ENCODE measurements at regions not wholly inside any gene's neighbourhood (a gene's known extent, or its start where the extent isn't known, plus 50 kb on each side); places are given as distances from the start of the nearest gene placed in this dataset.

DNA sequence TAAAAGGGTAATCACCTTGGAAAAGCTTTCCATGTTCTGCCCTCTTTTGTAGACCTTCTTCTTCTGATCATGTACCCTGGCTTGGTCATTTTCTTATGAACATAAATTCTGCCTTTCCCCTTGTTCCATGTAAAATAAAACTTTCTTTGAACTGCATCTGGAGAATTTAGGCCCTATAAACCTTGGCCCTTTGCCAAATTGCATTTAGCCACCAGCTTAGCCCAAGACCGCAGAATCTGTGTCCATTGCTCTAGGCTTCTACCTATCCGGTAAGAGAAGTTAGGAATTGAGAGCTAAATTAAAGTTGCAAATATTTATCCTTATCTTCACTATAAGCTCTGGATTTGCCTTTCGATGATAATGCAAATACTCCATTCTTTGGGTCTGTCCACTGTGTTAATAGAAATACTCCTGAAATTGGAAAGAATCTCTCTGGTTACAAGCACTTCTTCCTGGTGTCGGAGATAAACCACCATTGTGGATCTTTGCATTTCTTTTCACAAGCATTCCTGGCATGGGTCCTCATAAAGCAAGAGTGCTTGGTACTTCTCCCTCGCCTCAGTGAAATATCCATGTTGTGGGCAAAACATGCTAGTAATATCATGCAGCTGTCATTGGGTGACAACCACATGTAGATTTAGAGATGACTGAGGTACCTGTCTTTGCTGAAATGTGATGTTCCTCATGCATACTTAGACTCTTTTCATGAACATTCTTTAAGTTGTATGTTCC is 698.0 kb upstream of the WWC1 start:
- in situ Hi-C loops (cut with MboI; ENCODE audit: low sequenced_read_pairs): no loop called here

DNA sequence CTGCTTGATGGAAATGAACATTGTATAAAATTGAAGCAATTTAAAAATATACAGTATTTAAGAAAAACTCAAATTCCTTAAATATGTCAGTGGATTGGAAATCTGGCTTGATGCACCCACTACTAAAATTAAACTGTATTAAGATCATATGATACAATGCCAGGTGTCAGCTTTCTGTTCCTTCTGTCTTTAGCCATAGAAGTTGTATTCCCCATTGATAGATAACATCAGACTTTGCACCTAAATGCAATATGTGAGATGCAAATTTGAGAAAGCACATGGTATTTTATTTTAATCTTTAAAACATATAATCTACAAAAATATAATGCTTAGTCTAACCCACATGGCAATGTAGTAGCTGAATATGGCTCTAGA is 697.4 kb upstream of the WWC1 start:
- in situ Hi-C loops (cut with MboI; ENCODE audit: low sequenced_read_pairs): no loop called here

DNA sequence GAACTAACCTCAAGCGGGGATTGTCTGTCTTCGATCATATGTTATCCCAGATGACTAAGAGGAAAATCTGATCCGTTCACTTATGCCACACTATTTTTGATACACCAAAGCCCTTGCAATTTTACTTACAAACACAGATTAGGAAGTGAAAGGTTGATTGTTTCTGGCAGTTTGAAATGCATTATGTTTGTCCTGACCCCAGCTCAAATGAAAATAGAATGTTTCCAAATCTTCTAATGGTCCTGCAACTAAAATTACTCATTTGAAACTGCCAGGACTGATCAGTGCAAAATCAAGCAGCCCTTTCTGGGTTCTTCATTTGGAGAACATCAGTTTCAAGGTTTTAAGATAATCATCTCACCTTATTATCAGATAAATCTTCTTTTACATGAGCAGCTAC is 696.7 kb upstream of the WWC1 start:
- in situ Hi-C loops (cut with MboI; ENCODE audit: low sequenced_read_pairs): no loop called here

DNA sequence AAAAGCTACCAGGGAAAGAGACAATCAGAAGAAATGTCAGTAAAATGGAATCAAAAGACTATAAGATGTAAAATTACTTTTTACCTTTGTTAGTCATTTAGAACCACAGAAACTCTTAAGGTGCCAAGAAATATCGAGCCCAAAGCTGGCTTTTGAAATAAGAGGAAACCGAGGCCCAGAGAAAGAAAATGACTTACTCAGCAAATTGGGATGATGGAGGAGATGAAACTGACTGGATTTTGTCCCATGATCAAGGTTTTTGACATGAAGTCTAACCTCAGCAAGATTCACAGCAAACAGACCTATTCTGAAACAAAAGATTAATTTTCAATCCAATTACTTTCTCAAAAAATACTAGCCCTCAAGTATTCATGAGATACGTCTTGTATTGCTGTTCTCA is 696.2 kb upstream of the WWC1 start:
- in situ Hi-C loops (cut with MboI; ENCODE audit: low sequenced_read_pairs): no loop called here

DNA sequence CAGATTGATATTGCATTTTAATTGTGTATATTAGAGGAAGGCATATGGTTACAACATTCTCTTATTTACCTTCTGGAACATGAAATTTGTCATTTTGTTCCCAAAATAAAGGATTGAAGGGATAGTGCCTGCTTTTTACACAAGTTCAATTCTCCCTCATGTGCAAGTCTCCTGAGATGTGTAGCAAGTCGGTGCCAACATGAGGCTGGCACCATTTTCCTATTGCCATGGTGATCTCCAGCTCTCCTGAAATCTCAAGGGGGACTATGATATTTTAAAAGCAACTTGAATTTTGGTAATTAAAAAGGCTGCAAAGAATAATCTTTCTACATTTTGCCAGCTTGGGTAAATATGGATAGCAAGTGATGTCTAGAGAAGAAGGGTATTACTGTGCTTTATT is 693.3 kb upstream of the WWC1 start:
- in situ Hi-C loops (cut with MboI; ENCODE audit: low sequenced_read_pairs): no loop called here

DNA sequence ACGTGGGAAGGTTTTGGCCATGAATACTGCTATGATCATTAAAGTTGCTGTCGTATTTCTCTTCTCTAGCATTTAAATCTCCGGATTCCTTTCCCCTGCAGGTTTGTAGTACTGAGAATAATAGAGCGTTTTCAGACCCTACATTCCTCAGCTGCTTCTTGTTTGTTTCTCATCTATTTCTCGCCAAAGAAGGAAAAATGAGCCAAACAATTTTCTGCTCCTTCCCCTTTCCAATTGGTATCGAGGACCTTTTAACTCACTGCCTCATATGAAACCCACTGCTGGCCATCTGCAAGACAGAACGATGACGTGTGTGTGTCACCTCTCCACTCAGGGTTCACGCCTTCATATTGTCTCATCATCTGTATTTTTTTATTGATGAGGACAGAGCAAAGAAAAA is 689.4 kb upstream of the WWC1 start:
- in situ Hi-C loops (cut with MboI; ENCODE audit: low sequenced_read_pairs): no loop called here

DNA sequence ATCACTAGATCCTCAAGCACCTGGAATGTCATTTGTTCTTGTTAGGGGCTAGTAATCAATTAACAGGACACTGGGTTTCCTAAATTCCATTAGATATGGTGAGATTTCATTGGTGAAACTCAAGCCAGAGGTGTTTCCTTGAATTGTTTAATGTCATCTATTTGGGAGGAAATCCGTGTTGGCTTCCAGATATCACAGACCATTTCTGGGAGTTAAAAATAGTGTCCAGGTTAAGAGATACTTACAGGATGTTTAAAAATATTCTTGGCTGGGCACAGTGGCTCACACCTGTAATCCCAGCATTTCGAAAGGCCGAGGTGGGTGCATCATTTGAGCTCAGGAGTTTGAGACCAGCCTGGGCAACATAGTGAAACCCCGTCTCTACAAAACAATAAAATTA is 688.3 kb upstream of the WWC1 start:
- in situ Hi-C loops (cut with MboI; ENCODE audit: low sequenced_read_pairs): no loop called here

DNA sequence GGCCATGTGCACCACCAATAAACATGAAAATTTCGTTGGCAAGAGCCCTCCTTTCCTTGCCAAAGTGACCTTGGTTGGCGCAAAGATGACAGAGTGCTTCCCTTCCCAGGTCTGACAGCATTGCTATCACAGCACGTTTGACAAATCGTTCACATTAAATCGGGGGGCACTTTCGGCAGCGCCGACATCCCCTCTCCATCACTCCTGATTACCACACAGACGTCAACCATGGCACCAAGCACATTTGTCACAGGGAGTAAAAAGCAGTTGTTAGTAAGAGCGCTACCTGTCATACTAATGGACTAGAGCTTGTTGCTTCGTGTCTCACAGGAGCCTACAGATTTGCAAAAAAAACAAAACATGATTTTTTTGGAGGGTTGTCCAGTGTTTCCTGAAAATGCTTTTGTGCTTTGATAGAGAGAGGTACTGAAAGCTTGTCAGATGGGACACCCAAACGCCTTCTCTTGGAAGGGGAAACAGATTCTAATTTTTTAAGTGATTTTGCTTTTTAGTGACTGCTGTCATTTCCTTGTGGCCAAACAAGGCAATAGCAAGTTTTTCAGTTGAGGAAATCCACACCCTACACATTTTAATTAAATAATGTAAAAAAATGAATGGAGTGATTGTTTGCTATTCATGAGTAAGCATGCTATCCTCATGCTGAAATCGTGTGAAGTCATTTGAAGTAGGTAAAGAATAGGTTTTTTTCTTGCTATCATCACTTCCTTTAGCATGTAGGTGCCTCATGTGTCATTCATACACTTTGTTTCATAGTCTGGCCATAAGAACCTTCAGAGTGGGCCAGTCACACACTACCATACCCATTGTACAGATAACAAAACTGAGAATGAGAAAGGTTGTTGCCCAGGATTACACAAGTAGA is 682.8 kb upstream of the WWC1 start:
- in situ Hi-C loops (cut with MboI; ENCODE audit: low sequenced_read_pairs): no loop called here

DNA sequence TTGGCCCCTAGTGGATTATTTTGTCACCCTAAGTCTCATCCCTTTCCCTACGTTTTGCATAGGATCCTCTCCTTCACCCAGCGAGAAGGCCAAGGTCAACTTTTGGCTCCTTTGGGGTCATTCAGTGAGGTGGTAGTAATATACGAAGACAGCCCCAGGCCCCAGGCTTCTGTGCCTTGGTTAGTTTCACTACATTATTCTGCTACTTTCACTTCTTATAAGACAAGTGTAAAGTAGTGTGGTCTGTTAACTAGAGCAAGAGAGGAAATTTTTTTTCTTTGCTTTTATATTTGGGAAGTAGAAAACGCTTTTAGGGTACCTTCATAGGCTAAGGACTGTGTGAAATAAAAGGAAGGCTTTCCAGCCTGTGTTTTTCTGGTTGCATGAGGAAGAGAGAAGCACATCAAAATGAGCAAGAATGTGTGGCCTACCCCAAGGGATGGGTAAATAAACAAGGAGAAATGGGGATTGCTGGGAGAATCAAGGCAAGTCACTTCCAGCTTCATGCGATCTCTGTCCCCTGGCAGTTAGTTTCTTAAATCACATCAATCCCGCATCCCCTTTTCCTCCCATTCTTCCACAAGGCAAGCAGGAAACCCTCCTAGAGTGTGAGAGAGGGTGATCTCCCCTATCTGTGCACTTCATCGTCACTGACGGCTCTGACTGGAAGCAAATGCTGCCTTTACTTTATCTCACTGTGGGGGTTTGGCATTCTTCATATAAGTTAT is 677.0 kb upstream of the WWC1 start:
- in situ Hi-C loops (cut with MboI; ENCODE audit: low sequenced_read_pairs): no loop called here

DNA sequence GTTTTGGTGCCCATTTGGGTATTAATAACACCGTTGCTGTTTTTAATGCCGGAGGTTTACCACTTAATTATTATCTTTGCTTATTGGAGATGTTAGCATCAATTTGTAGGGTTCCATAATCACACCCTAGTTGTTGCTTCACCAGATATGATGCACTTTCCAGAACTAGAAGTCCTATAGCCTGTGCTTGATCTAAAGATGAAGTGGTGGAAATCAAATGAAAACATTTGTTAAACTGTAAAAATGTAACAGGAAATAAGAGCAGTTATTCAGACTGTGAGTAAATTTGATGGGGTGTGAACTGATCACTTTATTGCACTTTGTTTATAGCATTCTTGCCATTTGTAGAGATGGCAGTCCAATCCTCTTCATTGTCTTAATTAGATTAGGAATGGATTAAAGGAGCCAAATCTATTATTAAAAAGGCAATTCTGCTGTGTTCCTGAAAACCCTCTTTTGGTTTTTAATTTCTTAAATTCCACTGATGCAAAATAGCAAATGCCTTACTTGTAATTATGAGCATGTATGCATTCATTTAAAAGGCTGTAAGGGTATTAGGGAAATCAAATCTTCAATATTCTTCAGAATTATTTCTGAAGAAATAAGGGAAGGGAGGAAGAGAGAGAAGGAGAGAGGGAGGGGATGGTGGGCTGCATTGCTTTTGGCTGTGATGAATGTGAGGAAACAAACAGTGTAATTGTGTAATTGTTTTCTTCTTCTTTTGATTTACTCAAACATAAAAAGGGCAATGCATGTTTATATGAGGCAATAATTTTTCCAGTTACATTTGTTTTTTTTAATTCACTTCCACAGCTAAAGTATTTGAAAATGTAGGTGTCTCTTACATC is 675.2 kb upstream of the WWC1 start:
- in situ Hi-C loops (cut with MboI; ENCODE audit: low sequenced_read_pairs): no loop called here

DNA sequence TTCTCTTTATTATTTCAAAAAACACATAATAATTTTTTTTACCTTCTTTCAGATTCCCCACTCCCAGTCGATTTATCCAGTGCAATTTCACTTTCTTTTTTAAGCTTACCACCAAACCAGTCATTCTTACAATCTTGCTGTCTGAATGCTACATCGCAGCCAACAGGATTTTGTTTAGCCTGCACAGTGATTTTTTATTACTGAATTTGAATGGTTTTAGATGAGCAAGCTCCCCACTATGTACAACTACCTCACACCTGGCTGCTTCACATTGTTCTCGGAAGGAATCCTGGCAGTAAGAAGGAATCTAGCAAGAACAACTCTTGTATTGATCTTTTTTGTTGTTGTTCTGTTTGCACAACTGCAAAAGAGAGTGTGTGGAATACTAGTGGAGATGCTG is 668.1 kb upstream of the WWC1 start:
- in situ Hi-C loops (cut with MboI; ENCODE audit: low sequenced_read_pairs): no loop called here

DNA sequence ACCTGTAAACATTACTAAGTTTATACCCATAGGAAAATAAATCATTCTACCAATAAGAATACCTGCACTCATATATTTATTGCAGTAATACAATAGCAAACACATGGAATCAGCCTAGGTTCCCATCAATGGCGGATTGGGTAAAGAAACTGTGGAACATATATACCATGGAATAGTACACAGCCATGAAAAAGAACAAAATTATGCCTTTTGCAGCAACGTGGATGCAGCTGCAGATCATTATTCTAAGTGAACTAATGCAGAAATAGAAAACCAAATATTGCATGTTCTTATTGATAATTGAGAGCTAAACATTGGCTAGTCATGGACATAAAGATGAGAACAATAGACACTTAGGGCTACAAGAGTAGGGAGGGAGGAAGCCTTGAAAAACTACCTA is 667.4 kb upstream of the WWC1 start:
- in situ Hi-C loops (cut with MboI; ENCODE audit: low sequenced_read_pairs): no loop called here

DNA sequence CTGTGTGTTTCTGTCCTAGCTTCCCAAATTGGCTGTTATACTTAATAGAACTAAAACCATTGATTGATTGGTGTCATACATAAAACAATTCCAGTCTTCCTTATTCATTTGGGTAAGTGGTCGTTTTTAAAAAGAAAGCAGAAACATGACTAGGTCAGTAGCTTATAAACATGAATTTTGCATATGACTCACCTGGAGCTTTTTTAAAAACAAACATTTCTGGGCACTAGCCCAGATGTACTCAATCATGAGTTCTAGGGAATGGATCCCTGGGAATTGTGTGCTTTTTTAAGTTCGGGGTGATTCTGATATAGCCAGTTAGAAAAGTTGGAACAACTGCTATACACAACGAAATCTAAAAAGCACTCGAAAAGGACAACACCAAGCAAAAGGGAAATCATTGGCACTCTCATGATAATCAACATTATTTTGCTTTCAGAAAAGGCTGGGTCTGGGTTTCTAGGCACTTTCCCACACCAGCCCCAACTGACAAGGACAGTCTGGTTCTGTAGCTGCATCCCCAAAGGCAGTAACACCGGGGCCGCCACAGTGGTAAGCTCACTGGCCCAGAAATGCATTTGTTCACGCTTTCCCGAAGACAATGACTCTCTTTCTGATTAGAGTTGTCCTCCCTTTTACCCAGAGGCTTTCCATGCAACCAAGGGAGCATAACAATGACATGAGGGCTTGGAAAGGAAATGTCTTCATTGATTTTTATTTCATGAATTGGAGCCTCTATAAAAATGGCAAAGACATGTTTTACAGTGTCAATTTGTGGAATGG is 664.9 kb upstream of the WWC1 start:
- in situ Hi-C loops (cut with MboI; ENCODE audit: low sequenced_read_pairs): no loop called here

DNA sequence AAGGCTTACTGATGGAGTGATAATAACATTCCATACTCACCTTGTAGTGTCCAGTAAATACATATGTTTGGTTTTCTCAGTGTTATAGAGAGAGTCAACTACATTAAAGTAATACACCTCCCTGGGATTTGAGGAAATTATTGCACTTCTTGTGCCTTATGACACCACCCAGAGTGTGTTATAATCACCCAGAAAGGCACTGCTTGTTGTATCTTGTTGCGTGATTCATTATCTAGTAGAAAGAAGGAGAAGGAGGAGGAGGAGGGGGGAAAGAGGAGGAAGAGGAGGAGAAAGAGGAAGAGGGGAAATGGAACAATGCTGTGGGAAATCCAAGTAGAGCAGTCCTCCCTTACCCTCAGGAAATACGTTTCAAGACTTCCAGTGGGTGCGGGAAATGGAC is 661.8 kb upstream of the WWC1 start:
- in situ Hi-C loops (cut with MboI; ENCODE audit: low sequenced_read_pairs): no loop called here

DNA sequence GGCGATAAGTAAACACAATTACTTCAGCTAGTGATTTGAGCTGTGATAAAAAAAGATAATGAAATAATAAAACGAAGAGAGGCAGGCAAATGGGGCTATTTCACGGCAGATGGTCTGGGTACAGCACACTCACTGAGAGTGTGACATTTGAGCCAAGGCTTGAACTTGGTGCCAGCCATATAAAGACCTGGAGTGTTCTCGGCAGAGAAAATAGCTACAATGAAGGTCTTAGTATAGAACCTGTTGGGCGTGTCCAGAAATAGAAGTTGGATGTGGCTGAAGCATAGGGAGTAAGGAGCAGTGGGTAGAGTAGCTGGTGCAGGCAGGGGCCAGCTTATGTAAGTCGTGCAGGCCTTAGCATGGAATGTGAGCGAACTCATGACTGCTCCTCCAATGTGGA is 660.3 kb upstream of the WWC1 start:
- in situ Hi-C loops (cut with MboI; ENCODE audit: low sequenced_read_pairs): no loop called here

DNA sequence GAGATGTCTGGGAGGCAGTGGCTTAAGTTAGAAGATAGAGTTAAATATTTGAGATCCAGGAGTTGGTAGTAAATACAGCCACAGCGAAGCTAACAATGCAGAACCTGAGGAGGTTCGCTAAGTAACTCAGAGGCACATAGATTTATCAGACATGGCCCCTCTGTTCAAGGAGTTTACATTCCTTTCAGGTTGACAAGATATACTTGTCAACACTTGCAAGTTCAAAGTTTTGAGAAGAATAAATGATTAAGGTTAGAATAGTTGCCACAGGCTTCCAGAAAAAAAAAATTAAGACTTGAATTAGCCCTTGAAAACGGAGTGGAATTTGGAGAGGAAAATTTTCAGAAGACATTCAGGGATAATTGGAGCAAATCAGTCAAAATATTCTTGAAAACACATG is 658.3 kb upstream of the WWC1 start:
- in situ Hi-C loops (cut with MboI; ENCODE audit: low sequenced_read_pairs): no loop called here

DNA sequence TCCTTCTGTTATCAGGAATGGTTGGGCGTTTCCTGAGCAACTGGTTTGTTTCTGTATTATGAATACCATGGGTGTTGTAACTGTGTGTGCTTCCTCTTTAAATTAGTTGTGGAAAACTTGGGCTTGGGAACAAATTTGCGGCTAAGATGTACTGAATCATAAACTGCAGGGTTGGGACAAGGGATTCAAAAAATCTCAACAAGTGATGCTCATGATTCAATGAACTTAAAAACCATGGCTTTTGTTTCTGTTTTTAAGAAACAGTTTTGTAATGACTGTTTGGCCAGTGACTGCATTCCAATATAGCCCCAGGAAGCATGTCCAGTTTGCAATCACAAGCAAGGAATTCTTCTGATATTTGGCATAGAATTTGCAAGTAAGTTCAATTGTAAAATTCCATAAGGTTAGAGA is 657.5 kb upstream of the WWC1 start:
- in situ Hi-C loops (cut with MboI; ENCODE audit: low sequenced_read_pairs): no loop called here

DNA sequence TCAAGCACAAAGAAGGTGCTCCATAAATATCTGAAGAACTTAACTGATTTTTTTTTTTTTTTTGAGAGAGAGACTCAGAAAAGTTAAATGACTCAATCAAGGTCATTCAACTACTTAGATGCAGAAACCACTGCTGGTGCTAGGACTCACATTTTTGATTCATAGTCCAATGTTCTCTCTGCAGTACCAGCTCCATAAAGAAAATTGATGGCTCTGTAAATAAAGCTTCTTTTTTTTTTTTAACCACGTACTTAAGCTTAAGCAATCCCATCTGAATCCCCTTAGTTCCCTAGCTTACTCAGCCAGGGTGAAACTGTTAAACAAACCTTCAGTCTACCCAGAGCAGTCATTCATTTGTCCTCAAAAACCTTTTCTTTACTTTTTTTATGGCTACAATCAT is 657.0 kb upstream of the WWC1 start:
- in situ Hi-C loops (cut with MboI; ENCODE audit: low sequenced_read_pairs): no loop called here

DNA sequence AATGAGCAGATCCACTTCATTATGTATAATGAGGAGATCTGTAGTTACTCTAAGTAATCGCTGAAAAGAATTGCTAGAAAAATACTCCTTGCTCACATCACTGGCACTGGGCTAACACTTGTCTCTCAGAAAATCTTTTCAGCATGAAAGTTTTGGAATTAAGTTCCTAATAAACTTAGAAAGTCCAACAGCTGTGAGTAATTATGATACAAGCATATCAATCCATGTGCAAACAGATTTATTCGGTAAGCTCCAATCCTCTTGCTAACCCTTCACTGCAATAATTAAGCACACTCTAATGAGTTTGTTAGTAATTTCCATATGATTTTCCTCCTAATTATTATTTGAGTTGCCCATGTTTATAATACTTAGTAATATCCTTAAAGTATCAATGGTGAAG is 652.6 kb upstream of the WWC1 start:
- in situ Hi-C loops (cut with MboI; ENCODE audit: low sequenced_read_pairs): no loop called here

DNA sequence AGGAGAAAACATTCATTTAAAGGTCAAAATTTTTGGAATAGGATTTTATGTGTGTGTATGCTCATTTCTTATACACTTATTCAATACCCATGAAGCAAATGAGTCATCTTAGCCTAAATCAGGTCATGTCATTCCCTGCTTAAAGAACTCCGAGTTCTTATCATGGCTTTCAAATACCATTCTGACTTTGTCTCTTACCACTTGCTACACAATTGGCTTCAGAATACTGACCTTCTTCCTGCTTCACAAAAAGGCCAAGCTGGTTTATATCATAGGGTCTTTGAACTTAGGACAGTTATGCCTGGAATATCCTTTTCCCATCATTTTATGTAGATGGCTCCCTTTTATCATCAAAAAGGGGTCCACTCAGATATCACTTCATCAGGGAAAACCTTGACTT is 652.2 kb upstream of the WWC1 start:
- in situ Hi-C loops (cut with MboI; ENCODE audit: low sequenced_read_pairs): no loop called here
